GM19351 (cell line): ENCODE measurements at regions not wholly inside any gene's neighbourhood (a gene's known extent, or its start where the extent isn't known, plus 50 kb on each side); places are given as distances from the start of the nearest gene placed in this dataset.
"Not testable (repeated sequence)": the region's sequence is repeated elsewhere in the genome, so short reads cannot be mapped to it uniquely, and the experiment has no call there.

Experiments
- ATAC-seq: cut with Tn5 transposase; IDR thresholded peaks from one replicate; pipeline ENCODE4 v1.9.1; 2021; ENCODE audit warnings: mild to moderate bottlenecking, moderate library complexity; ENCODE audit not compliant: unreplicated experiment

- ATAC-seq: not testable (repeated sequence)
These were observed 281.7 kb downstream of the ANAPC1 start for GRCh38 chr2:111602259-111602658.

GRCh38 chr2:111605798-111606197, 278.2 kb downstream of the ANAPC1 start:
- not testable (repeated sequence) for ATAC-seq

- not testable (repeated sequence) for ATAC-seq
These were observed 277.4 kb downstream of the ANAPC1 start for GRCh38 chr2:111606632-111607031.

GRCh38 chr2:111609146-111609844, 274.7 kb downstream of the ANAPC1 start:
- not testable (repeated sequence) for ATAC-seq

- ATAC-seq: not testable (repeated sequence)
These were observed 274.0 kb downstream of the ANAPC1 start for GRCh38 chr2:111610035-111610434.

GRCh38 chr2:111616651-111617218, 267.3 kb downstream of the ANAPC1 start:
- ATAC-seq: no peak

GRCh38 chr2:111617299-111618225, 266.4 kb downstream of the ANAPC1 start:
- no peak for ATAC-seq

GRCh38 chr2:111618226-111618977, 265.6 kb downstream of the ANAPC1 start:
- ATAC-seq: no peak

GRCh38 chr2:111618978-111619902, 264.8 kb downstream of the ANAPC1 start:
- no peak for ATAC-seq

GRCh38 chr2:111620281-111620680, 263.7 kb downstream of the ANAPC1 start:
- ATAC-seq: no peak

- ATAC-seq: no peak
These were observed 261.1 kb downstream of the ANAPC1 start for GRCh38 chr2:111622859-111623258.

GRCh38 chr2:111623380-111623779, 260.6 kb downstream of the ANAPC1 start:
- ATAC-seq: no peak

GRCh38 chr2:111624411-111625156, 259.4 kb downstream of the ANAPC1 start:
- ATAC-seq: no peak

- not testable (repeated sequence) for ATAC-seq
These were observed 258.8 kb downstream of the ANAPC1 start for GRCh38 chr2:111625157-111625537.

GRCh38 chr2:111626037-111626864, 257.7 kb downstream of the ANAPC1 start:
- no peak for ATAC-seq

GRCh38 chr2:111626865-111627163, 257.2 kb downstream of the ANAPC1 start:
- no peak for ATAC-seq

- ATAC-seq: no peak
These were observed 256.7 kb downstream of the ANAPC1 start for GRCh38 chr2:111627256-111627655.

GRCh38 chr2:111628221-111628620, 255.8 kb downstream of the ANAPC1 start:
- no peak for ATAC-seq
